HG03432 (cell line): ENCODE measurements at regions not wholly inside any gene's neighbourhood (a gene's known extent, or its start where the extent isn't known, plus 50 kb on each side); places are given as distances from the start of the nearest gene placed in this dataset.
"Not testable (repeated sequence)": the region's sequence is repeated elsewhere in the genome, so short reads cannot be mapped to it uniquely, and the experiment has no call there.

Source experiments
- ATAC-seq: cut with Tn5 transposase; IDR thresholded peaks from one replicate; pipeline ENCODE4 v1.9.1; 2021; ENCODE audit warnings: mild to moderate bottlenecking, moderate library complexity; ENCODE audit not compliant: unreplicated experiment

- not testable (repeated sequence) for ATAC-seq
Observed at GRCh38 chr20:17891131-17891530, 77.5 kb downstream of the SNX5 start.

- ATAC-seq: no peak
Observed at GRCh38 chr20:17890330-17890729, 78.3 kb downstream of the SNX5 start.

- no peak for ATAC-seq
Observed at GRCh38 chr20:17889226-17889625, 79.4 kb downstream of the SNX5 start.

GRCh38 chr20:17888044-17888443, 80.5 kb downstream of the SNX5 start:
- ATAC-seq: no peak

GRCh38 chr20:17887331-17888030, 81.1 kb downstream of the SNX5 start:
- ATAC-seq: no peak

GRCh38 chr20:17885544-17885943, 83.0 kb downstream of the SNX5 start:
- no peak for ATAC-seq

GRCh38 chr20:17885076-17885475, 83.5 kb downstream of the SNX5 start:
- no peak for ATAC-seq

- ATAC-seq: no peak
Observed at GRCh38 chr20:17884307-17885003, 84.1 kb downstream of the SNX5 start.

GRCh38 chr20:17883592-17884306, 84.8 kb downstream of the SNX5 start:
- no peak for ATAC-seq

GRCh38 chr20:17882834-17883591, 85.6 kb downstream of the SNX5 start:
- ATAC-seq: no peak

- no peak for ATAC-seq
Observed at GRCh38 chr20:17882065-17882833, 86.3 kb downstream of the SNX5 start.

GRCh38 chr20:17881741-17882064, 86.9 kb downstream of the SNX5 start:
- no peak for ATAC-seq

- ATAC-seq: peak; percentile 44
Observed at GRCh38 chr20:17878912-17879602, 89.5 kb downstream of the SNX5 start.

- no peak for ATAC-seq
Observed at GRCh38 chr20:17878069-17878911, 90.3 kb downstream of the SNX5 start.

- no peak for ATAC-seq
Observed at GRCh38 chr20:17875981-17876385, 92.6 kb downstream of the SNX5 start.

- no peak for ATAC-seq
Observed at GRCh38 chr20:17875106-17875980, 93.3 kb downstream of the SNX5 start.

GRCh38 chr20:17874271-17875105, 94.1 kb downstream of the SNX5 start:
- ATAC-seq: no peak
